Stimulated activated CD4-positive, alpha-beta T cell treated with anti-CD3 and anti-CD28 coated beads, Interleukin-2, amount 100 ng/mL, for 48 hours (primary cell): ENCODE measurements at regions not wholly inside any gene's neighbourhood (a gene's known extent, or its start where the extent isn't known, plus 50 kb on each side); places are given as distances from the start of the nearest gene placed in this dataset.
"Not testable (repeated sequence)": the region's sequence is repeated elsewhere in the genome, so short reads cannot be mapped to it uniquely, and the experiment has no call there.

Experiments
- DNase-seq, 2 donors: peaks; one replicate each; pipeline ENCODE4 v3.0.0-alpha.2; 2020

DNA sequence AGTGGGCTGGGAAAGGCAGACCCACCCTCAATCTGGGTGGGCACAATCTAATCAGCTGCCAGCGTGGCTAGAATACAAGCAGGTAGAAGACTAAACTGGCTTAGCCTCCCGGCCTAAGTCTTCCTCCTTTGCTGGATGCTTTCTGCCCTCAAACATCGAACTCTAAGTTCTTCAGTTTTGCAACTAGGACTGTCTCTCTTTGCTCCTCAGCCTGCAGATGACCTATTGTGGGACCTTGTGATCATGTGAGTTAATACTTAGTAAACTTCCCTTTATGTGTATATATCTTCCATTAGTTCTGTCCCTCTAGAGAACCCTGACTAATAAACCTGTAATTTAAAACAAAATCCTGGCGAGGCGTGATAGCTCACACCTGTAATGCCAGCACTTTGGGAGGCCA, 51.8 kb upstream of the SLC39A8 start:
- DNase-seq: not testable (repeated sequence)

DNA sequence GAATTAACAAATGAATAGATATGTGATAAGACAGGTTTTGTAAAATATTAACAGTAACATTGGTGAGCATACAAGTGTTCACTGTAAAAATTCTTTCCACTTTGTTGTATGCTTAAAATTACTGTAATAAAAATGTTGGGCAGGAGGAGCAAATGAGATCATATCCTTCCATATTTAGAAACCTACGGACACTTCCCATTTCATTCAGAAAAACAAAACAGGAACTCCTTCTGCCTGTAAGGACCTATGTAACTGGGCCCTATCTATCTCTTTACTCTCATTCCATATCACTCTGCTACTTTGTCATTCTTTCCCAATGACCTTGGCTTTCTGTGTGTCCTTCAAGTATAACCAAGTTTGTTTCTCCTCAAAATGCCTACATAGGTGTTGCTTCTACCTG, 53.7 kb upstream of the SLC39A8 start:
- DNase-seq: no peak

DNA sequence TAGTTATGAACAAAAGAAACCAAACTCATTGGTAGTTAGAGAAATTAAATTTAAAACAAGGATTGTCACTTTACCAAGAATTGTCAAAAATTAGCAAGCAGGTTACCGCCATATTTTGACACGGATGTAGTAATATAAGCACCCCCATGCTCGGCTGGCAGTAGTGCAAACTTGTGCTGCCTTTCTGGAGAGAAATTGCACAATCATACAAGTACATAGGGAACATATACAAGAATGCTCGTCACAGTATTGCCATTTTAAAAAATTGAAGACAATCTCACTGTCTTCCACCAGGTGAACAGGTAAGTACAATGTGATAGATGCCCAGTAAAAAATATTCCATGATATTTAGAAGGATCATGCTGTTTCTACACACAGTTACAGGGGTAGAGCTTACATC, 55.6 kb upstream of the SLC39A8 start:
- no peak for DNase-seq

DNA sequence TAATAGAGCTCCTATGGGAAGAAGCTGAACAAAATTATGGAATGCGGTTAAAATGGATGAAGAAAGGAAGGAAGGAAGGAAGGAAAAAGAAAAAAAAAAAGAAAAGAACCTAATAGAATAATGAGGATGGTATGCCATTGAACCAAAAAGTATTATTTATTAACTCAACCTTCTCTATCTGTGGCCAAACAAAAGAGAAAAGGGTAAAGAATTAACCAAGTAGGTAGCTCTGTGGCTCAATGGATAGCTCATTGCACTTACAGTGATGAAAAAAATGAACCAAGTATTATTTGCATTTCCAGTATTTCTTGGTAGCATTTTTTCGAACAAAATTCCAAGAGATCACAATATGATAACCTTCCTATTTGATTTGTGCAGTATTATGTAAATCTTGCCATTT, 56.9 kb upstream of the SLC39A8 start:
- no peak for DNase-seq

DNA sequence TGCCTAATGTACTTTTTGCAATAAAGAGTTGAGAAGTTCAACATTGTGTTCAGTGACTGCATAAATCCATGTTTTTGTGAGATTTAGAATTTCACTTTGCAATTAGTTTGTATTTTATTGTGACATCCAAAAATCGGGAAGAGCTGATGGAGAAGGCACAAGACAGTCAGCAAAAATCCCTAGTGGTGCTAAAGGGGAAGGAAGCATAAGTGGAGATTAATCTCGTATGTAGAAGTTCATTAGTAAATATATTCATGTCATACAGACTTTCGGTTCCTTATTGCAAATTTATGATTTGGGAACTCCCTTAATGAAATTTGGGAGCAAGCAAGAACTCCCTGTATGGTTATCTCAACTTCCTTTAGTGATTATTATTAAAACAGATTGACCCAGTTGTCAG, 57.8 kb upstream of the SLC39A8 start:
- DNase-seq: no peak

DNA sequence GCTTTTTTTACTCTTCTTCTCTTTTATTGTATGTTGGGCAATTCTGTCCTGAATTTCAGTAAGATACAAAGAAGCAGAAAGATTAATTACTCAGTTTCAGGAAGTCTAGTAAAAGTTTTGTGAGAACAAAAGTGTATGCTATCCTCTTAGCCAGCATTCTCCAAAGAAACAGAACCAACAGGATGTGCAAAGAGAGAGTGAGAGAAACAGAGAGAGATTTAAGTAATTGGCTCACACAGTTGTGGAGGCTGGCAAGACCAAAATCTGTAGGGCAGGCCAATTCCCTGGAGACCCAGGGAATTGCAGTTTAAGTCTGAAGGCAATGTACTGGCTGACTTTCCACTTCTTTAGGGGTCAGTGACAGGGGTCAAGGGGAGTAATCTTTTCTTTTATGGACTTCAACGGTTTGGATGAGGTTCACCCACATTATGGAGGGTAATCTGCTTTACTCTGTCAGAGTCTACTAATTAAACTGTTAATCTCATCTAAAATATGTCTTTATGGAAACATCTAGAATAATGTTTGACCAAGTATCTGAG, 59.2 kb upstream of the SLC39A8 start:
- DNase-seq: no peak

DNA sequence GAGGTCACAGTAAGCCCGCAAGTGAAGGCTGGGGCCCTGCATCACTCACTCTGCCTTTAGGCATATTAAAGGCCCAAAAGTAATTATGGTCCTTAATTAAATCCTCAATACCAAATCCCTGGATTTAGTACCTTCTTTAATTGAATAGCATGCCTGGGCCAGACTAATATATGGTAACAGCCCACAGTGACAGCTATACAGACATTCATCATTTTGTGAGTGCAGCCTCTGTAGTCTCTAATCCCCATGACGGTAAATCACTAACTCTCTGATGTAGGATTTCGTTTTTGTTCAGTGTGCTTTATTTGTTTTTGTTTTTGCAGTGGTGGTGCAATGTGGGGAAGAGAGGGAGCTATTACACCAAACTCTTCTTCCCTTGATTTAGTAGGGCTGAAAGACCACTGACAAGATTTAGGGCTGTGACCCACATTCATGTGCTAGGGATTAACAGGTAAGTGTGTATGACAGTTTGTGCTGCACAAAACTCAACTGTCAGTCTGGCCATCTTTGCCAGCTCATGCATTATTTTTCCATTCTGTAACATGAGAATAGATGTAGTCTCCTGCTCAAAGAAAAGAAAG, 60.6 kb upstream of the SLC39A8 start:
- DNase-seq: no peak

DNA sequence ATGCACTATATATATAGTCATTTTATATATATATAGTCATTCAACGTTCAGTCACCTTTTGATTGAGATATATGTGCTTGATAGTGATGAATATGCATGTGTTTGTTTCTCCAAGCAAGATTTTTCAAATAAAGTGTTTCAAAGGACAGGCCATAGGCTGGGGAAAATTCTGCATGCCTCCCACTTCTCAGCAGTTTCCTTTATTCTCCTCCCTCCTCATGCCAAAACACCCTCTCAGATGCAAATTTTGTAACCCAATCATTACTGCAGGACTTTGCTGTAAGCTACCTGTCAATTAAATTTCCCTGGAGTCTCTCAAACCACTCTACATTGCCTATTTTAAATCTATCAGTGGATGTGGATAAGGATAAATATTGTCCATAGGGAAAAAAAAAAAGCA, 65.6 kb upstream of the SLC39A8 start:
- DNase-seq: not testable (repeated sequence)

DNA sequence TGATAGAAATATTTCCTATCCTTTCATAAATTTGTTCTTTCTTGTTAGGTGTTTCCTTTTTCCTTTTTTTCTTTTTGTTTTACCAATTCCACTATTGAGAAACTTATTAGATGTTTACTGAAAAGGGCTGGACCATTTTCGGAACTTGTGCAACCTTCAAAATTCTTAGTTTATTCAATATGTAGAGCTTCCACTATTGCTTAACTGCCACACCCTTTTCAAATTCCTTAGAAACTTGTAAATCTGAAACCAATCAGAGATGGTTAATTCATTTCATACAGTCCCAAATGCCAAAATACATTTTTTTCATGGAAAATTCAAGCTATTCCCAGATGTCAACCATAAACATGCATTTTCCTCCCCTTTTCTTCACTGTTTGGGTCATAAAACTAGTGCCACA, 66.1 kb upstream of the SLC39A8 start:
- DNase-seq: no peak

DNA sequence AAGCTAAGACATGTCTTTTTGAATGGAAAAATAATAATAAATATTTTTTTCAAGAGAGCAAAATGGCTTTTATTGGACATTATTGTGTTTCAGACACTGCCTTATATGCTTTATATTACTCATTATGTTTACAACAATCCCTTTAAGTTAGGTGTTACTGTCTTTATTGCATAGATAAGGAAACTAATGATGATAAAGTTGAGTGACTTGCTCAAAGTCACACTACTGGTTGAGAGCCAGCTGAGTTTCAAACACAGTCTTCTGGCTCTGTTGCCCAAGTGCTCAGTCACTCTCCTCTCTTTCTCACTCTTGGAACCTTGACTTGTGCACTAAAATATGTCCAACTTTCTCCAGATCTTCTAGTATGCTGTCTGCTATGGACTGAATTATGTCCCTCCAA, 71.5 kb upstream of the SLC39A8 start:
- no peak for DNase-seq

DNA sequence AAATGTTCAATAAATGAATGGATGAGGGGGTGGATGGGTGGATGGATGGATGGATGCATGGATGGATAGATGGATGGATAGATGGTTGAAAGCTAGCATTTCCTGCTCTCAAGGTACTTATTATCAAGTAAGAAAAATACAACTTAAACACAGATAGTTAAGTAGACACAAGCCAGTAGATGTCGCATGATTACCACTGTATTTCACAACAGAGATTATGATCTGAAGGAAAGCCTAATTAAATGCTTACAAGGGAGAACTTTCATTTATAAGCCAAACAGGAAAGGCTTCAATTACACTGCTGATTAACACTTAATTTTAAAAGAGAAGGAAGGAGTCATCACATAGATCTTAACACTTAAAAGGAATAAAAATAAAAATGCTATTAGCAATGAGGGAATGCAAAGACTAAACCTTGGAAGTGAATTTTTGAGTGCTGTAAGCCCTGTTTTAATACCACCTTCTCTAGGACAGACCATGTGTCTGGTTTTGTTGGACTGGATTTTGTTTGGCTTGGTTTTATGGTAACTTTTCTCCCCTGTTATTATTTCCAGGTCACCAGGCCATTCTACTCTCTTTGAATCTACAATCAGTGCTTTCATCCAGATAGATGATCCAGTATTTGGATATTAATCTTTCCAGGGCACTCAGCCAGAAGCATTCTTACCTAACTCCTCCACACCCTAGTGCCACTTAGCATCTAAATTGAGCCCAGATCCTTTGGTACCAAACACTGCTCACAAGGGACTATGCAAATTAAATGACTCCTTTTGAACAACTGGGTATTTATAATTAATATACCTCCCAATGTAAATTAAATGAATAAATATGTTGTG, 75.5 kb upstream of the SLC39A8 start:
- no peak for DNase-seq

DNA sequence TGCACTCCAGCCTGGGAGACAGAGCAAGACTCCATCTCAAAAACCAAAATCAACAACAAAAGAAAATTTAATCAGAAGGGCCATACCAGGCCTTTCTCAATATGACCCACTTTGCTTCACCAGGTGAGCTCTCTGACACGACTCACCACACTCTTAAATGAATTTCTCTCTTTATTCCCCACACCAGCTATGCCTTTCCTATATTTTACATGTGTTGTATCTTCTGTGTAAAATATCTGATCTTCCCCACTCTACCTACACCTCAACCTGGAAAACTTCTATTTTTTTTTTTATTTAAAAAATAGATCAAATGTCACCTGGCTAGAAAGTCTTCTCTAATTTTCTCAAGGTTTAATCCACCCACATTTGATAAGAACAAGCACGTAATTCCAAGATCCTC, 77.6 kb upstream of the SLC39A8 start:
- DNase-seq: no peak

DNA sequence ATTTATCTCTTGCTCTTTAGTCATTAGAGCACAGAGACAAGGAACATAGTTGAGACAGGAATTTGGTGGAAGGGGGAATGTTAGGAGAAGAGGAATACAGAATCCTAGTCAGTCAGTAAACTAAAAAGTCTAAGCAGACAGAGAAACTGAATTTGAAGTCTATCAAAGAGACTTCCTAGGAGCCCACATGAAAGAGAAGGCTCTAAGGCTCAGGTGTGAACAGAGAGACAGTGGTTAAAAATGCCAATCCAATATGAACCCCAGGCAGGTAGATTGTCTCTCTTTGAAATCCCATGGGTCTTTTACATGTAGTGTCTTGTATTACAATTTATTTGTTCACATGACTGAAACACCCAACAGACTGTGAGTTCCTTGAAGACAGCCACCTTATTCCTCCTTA, 77.8 kb upstream of the NFKB1 start:
- no peak for DNase-seq

DNA sequence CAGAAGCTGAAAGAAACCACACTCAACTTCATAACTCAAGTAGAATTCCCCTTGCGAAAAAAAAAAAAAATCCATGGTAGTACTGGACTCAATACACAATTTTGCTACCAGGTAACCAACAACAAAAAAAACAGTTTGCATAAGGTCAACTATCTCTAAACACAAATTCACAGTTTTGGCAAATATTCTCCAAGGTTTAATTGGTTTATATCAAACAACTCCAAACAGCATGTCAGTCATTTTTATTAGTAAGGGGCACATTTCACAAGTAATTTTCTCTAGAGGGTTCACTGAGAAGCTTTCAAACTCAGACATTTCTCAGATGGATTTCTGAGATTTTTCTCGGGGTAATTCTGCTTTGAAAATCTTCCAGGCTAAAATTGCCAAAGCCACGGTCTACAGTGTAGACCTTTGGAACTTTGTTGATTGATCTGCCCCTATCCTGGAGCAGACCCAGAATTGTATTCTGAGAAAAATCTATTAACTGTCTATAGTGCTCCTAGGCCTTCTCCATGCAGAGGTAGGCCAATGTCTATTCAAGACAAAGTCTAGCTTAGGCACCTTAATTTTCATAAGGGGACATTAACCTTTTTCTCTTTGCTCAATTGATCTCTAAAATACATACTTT, 73.7 kb upstream of the NFKB1 start:
- DNase-seq: no peak

DNA sequence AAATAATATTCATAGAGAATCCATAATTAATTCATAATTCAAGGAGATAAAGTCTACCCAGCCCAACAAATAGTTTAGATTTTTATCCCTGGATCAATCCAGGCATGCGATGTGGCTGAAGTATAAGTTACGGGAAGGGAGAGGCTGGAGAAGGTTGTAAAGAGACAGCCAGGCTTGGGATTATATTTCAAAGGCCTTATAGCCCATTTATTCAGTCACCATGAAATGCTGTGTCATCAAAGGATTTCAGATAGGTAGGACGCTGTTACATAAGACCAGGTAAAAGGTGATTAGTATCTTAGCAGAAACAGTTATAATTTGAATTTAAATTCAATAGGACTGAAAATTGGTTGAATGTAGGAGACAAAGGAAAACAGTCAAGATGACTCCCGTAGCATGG, 73.0 kb upstream of the NFKB1 start:
- DNase-seq: no peak

DNA sequence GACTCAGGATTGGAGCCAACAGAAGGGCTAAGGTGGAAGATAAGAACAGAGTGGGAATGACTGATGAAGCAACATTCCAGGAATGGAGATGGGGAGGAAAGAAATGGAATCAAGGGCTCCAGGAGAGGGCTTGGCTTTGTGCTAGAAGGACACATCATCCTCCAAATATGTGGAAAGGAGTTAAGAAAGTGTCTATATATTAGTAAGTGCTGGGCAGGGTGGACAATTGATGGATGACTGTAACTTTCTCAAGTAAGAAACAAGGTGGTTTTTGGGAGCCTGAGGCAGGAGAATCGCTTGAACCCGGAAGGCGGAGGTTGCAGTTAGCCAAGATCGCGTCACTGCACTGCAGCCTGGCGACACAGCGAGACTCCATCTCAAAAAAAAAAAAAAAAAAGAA, 71.6 kb upstream of the NFKB1 start:
- no peak for DNase-seq

DNA sequence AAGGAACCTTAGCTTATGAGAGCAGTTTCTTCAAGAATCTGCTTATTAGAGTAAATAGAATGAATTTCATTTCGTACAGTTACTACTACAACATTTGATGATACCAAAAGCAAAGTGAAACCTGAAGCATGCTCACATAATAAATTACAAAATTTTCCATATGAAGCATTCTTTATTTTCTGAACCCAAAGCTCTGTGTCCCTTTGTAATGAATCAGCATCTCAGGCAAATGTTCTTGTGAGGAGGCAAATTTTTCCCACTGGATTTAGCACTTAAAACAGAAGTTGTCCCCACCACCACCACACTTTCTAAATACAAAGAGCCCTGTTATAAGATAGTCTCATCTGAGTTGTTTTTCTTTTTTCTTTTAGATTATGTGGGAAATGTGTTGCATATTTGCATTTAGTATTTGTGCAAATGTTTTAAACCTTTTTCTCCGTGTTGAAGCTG, 70.7 kb upstream of the NFKB1 start:
- no peak for DNase-seq

DNA sequence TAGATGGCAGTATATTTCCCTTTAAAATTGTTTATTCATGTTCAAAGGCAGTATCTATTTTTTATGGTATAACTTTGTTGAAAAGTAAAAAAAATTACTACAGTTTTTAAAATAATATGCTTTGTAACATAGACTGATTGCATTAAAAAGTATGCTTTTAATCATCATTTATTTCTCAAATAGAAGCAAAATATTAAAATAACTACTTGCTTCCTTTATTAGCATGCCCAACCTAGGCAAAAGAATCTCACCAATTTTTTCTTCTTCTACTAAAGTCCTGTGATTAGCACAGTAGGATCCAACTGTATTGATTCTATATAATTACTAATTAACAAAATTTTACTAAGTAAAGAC, 69.6 kb upstream of the NFKB1 start:
- no peak for DNase-seq

DNA sequence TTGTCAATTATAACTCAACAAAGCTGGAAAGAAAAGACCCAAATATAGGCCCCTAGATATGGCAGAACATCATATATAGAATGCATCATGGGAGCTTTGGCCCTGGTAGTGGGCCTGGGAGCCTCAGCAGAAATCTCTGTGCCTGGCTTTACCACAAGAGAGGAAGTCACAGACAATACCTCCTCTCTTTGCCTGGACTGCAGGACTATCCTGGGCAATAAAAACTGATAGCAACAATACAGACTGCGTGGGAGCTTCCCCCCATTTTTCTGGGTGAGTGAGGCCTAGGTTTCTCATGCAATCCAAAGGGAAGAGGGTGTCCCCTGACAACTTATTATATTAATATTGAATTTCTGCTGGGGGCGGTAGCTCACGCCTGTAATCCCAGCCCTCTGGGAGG, 64.0 kb upstream of the NFKB1 start:
- DNase-seq: no peak

DNA sequence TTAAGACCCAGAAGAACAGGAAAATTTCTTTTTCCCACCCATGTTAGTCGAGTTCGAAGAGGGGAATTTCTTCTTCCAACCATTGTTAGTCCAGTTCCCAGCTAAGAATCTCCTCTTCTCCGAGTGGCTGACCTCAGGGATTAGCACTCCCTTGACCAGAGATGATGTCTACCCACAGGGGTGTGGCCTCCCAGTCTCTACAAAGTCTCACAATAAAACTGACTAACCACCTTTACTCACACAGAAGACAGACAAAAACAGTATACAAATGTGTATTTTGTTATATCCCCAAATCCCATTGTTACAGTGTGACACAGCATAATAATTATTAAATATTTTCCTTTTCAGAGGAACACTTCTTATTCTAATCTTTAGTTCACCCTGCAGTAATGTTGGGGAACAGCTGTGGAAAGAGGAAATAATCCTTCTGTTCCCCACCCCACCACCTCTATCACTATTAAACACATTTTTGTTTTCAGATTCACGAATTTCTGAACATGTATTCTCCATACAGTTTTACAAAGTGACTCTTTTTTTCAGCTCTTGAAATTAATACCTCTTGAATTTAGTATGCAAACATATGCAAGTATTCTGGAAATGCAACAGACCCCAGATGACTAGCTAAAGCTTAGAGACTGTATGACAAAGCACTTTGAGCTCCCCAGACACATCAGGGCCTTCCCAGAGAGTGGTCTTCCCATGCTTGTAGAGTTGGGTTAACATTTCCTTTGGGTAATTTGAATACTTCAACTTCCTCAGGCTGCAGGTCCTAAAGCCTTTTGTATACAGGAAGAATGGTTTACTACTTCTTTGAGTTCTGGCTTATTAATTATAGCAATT, 62.5 kb upstream of the NFKB1 start:
- no peak for DNase-seq

DNA sequence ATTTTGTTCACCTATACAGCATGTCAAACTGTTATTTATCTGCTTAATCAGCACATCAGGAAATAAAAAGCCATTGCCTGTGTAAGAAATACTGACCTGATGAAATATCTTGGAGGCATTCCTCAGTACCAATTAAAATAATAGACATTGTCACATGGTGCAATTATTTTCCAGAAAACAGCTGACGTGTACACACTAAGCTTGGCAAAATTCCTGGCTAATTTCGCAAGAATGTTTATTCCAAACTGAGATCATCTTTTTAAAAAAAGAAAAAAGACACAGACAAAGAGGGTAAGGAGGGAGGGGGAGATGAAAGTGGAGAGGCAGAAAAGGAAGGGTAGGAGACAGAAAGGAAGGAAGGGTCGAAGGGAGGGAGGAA, 61.9 kb upstream of the NFKB1 start:
- DNase-seq: no peak

DNA sequence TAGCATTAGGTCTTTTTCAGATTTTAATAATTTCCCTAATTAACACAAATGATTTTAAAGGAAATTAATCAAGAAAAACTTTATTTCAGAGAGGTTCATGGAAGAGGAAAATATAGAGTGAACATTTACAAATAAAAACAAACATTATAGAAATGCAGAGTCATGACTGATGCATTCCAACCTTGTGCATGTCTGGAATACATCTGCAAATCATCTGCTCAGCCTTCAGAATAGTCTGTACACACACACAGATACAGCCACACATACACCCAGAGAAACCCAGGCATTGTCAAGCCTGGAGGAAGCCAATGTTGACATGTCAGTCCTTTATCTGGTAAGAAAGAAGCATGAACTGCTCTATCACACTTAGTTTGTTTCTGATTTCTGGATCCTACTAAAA, 61.3 kb upstream of the NFKB1 start:
- DNase-seq: no peak

DNA sequence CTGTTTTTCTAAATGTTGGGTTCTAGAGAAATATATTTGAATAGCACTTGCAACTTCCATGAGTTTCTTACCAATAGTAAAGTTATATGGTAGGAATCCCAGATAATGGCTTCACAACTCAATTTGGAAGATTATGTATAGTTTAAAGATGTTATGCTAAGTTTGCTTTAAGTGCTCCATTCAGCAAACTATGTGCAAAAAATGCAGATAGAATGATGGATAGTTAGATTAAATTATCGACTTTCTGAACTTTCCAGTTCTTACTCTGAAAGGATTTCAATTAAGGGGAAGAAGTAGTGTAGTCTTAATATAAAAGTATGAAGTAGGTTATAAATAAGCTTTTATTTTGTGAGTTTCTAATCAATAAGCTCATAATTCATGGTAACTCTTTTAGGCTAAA, 60.7 kb upstream of the NFKB1 start:
- DNase-seq: no peak
